Adrenal gland (tissue), 5 donors: ENCODE measurements at regions not wholly inside any gene's neighbourhood (a gene's known extent, or its start where the extent isn't known, plus 50 kb on each side); places are given as distances from the start of the nearest gene placed in this dataset.

ENCODE experiments used
- CTCF ChIP-seq, 6 experiments: fragments of 450-650 bp in 4 of 6; fragments of 200-600 bp in 2 of 6; sonication (generic) in 1 of 6; IDR thresholded peaks; 1 replicate in 5 of 6; 2 replicates in 1 of 6; pipeline versions ENCODE4 v1.5.1 to v1.8.0; 2016 to 2021; ENCODE audit warnings: antibody characterized with exemption in 6 of 6, mild to moderate bottlenecking in 2 of 6, moderate library complexity in 1 of 6
- POLR2A ChIP-seq, 2 donors: fragments of 450-650 bp; IDR thresholded peaks; one replicate each; pipeline ENCODE4 v1.6.1; 2017; ENCODE audit warnings: antibody characterized with exemption in 2 of 2, mild to moderate bottlenecking in 2 of 2, moderate library complexity in 1 of 2
- donor health status: DM: no; HTN: no; CAD: no.

DNA sequence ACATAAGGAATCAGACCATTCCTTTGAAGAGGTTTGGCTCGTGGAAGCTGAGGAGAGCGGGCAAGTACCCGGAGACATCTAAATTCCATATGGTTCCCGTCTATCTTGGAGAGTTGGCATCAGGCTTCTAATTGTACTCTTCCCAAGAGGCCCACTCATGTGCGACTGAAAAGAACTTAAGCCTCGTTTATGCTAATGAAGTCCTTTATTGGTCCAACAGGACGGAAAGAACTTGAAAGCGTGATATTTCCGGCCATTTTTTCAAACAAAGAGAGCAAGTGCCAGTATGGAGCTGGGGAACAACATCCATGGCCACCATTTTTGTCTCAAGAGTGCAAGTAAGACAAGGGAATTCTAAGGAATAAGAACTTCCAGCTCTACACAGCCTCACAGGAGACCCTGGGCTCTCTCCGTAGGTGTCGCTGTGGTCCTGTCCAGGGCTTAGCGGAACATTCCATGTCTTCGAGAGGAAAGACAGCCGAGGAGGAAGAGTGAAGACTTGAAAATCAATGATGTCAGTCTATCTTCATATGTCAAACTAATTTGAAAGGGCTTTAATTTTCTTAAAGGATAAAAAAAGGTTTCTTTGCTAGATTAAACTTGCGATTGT lies 566.0 kb upstream of the PSMD7 start:
- TF ChIP-seq CTCF (IDR thresholded peaks at IDR 0.05) (no peak), POLR2A (IDR thresholded peaks at IDR 0.05) (no peak)
